Adrenal gland (tissue), 9 donors: ENCODE measurements at regions not wholly inside any gene's neighbourhood (a gene's known extent, or its start where the extent isn't known, plus 50 kb on each side); places are given as distances from the start of the nearest gene placed in this dataset.

Source experiments
- DNase-seq, 7 donors: peaks; one replicate each; pipeline ENCODE4 v3.0.0-alpha.2; 2019 to 2020
- H3K27ac ChIP-seq, 5 donors: fragments of 200-600 bp; sonication (generic) in 4 of 5; 1 replicate in 3 of 5; 2 replicates in 2 of 5; pipeline versions ENCODE4 v1.5.1 to v1.8.0; 2016 to 2020; ENCODE audit warnings: mild to moderate bottlenecking in 1 of 5
- H3K27me3 ChIP-seq: fragments of 200-600 bp; 2 replicates; pipeline ENCODE4 v1.8.0; 2021
- H3K36me3 ChIP-seq, 2 donors: fragments of 200-600 bp; replicated peaks in 1 of 2; 1 replicate in 1 of 2; 2 replicates in 1 of 2; pipeline versions ENCODE4 v1.5.1 to v1.8.0; 2018 to 2022
- H3K4me1 ChIP-seq, 2 donors: fragments of 200-600 bp; replicated peaks in 1 of 2; 1 replicate in 1 of 2; 2 replicates in 1 of 2; pipeline versions ENCODE4 v1.5.1 to v1.8.0; 2018 to 2021
- H3K4me3 ChIP-seq, 4 donors: fragments of 200-600 bp; sonication (generic) in 3 of 4; one replicate each; pipeline ENCODE4 v1.5.1; 2016 to 2018
- H3K9me3 ChIP-seq, 3 donors: fragments of 200-600 bp; sonication (generic) in 1 of 3; replicated peaks in 1 of 3; 1 replicate in 2 of 3; 2 replicates in 1 of 3; pipeline versions ENCODE4 v1.5.1 to v1.8.0; 2016 to 2021
- POLR2A ChIP-seq, 2 donors: fragments of 450-650 bp; IDR thresholded peaks; one replicate each; pipeline ENCODE4 v1.6.1; 2017; ENCODE audit warnings: antibody characterized with exemption in 2 of 2, mild to moderate bottlenecking in 2 of 2, moderate library complexity in 1 of 2
- WGBS, 4 donors: extraction: QIAGEN DNeasy Blood & Tissue Kit in 2 of 4; methylation state at CpG; one replicate each; pipeline versions ENCODE4 v1.1.5 to v1.1.7; 2013 to 2017; 5-methylcytosine and 5-hydroxymethylcytosine counted together
- intact Hi-C, 2 donors: fragments of 100-400 bp; cut with DNase I; formaldehyde crosslinking; loops; one replicate each; pipeline versions ENCODE4 v1.14.1 to v1.15.0; 2022 to 2023
- TF ChIP-seq, protein P1 (sequence below), 6 experiments: fragments of 450-650 bp in 4 of 6; fragments of 200-600 bp in 2 of 6; sonication (generic) in 1 of 6; IDR thresholded peaks; 1 replicate in 5 of 6; 2 replicates in 1 of 6; pipeline versions ENCODE4 v1.5.1 to v1.8.0; 2016 to 2021; ENCODE audit warnings: antibody characterized with exemption in 6 of 6, mild to moderate bottlenecking in 2 of 6, moderate library complexity in 1 of 6
- donor health status: healthy with polysubstance abuse.
- donor health status: Bipolar disorder and iron deficiency.
- donor health status: DM: yes; HTN: yes; CAD: no.
- donor health status: DM: no; HTN: no; CAD: no.
- donor health status: DM: no; HTN: no; CAD: no.

DNA sequence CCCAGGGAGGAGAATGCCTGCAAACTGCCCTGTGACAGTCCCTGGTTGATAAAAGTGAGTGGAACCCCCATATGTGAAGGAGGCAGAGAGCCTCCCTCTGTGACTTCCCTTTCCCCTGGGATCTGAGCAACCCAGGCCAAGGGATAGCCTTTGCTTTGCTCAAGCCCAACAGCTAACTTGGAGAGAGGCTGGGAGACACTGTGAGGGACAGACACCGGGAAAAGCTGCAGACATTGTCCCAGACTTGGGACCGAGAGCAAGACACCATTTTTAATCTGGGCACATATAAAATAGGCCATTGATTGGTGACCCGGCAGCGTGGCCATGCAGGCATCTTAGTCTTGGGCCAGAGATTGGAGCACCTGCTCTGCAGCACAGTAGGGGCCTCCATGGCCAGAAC, 96.1 kb upstream of the SALL3 start:
- Histone ChIP-seq H3K27me3 (no peaks in the 10 kb centered on the region), H3K4me3 (no peak overlapping the region), H3K27ac (no peak overlapping the region), H3K36me3 (no peaks in the 10 kb centered on the region), H3K4me1 (no peaks in the 10 kb centered on the region), H3K9me3 (peaks cover 0 to 2% (median 0%) of the 10 kb centered on the region in 3 donors)
- TF ChIP-seq POLR2A (IDR thresholded peaks at IDR 0.05): no peak
- TF ChIP-seq, protein P1, sequence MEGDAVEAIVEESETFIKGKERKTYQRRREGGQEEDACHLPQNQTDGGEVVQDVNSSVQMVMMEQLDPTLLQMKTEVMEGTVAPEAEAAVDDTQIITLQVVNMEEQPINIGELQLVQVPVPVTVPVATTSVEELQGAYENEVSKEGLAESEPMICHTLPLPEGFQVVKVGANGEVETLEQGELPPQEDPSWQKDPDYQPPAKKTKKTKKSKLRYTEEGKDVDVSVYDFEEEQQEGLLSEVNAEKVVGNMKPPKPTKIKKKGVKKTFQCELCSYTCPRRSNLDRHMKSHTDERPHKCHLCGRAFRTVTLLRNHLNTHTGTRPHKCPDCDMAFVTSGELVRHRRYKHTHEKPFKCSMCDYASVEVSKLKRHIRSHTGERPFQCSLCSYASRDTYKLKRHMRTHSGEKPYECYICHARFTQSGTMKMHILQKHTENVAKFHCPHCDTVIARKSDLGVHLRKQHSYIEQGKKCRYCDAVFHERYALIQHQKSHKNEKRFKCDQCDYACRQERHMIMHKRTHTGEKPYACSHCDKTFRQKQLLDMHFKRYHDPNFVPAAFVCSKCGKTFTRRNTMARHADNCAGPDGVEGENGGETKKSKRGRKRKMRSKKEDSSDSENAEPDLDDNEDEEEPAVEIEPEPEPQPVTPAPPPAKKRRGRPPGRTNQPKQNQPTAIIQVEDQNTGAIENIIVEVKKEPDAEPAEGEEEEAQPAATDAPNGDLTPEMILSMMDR (IDR thresholded peaks at IDR 0.05): no peak
- no peak for DNase-seq
- intact Hi-C loops: no loop called here
- WGBS, 4 donors: 59 to 100% (median 86%) methylated on average over 2 to 4 of the region's 4 CpGs

DNA sequence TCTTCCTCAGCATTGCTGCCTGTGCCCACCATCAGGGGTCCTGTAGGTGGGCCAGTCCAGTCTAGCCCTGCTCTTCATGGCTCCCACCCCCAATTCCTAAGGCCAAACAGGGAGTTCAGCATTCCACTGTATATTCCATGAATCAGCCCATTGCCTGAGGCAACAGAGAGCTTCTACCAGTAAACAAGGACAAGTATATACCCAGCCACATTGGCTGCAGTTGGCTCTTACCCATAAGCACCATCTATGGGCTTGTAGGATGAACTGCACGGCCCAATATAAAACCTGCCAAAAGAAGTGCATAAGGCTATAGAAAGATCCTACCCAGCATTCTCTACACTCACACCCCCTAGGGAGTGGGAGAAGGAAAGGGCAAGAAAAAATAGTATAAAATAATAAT, 95.1 kb upstream of the SALL3 start:
- intact Hi-C loops: no loop called here
- no peak overlapping the region for H3K4me3 ChIP-seq
- 48 to 97% (median 86%) methylated on average over 1 of the region's 1 CpG for WGBS, 4 donors
- no peaks in the 10 kb centered on the region for H3K4me1 ChIP-seq
- H3K36me3 ChIP-seq: no peaks in the 10 kb centered on the region
- peaks cover 0 to 9% (median 6%) of the 10 kb centered on the region in 3 donors for H3K9me3 ChIP-seq
- no peak overlapping the region for H3K27ac ChIP-seq
- no peak for DNase-seq
- TF ChIP-seq, protein P1 (IDR thresholded peaks at IDR 0.05): no peak
- no peak for TF ChIP-seq POLR2A (IDR thresholded peaks at IDR 0.05)
- H3K27me3 ChIP-seq: no peaks in the 10 kb centered on the region

DNA sequence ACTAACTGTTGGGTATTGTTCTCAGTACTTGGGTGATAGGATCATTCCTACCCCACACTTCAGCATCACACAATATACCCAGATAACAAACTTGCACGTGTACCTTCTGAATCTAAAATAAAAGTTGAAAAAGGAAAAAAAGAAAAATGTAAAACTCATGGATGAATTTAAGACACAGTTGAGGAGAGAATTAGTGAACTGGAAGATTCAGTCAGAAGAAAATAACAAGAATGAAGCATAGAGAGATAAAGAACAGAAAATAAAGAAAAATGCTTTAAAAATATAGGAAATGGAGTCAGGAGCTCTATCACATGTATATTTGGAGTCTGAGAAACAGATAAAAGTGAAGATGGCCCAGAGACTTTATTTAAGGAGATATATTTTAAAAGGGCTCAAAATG, 90.4 kb upstream of the SALL3 start:
- H3K4me3 ChIP-seq: no peak overlapping the region
- no peaks in the 10 kb centered on the region for H3K4me1 ChIP-seq
- DNase-seq: no peak
- no peaks in the 10 kb centered on the region for H3K36me3 ChIP-seq
- H3K27me3 ChIP-seq: no peaks in the 10 kb centered on the region
- 70 to 79% (median 76%) methylated on average over 1 of the region's 1 CpG for WGBS, 4 donors
- H3K9me3 ChIP-seq: peaks cover 0 to 10% (median 9%) of the 10 kb centered on the region in 3 donors
- intact Hi-C loops: no loop called here
- no peak overlapping the region for H3K27ac ChIP-seq
- TF ChIP-seq, protein P1 (IDR thresholded peaks at IDR 0.05): no peak
- TF ChIP-seq POLR2A (IDR thresholded peaks at IDR 0.05): no peak

DNA sequence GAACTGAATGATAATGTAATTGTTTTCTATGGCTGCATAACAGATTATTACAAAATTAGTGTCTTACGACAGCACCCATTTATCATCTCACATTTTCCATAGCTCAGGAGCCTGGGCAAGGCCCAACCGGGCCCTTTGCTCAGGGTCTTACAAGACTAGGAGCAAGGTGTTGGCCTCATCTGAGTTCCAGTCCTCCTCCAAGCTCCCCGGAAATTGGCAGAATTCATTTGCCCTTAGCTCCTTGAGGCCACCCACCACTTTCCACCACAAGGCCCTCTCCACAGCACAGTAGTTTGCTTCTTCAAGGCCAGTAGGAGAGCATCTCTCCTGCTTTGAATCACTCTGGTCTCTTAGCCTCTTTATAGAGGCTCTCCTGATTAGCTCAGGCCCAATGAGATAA, 89.2 kb upstream of the SALL3 start:
- Histone ChIP-seq H3K27me3 (no peaks in the 10 kb centered on the region), H3K4me1 (no peaks in the 10 kb centered on the region), H3K27ac (no peak overlapping the region), H3K9me3 (peaks cover 0 to 10% (median 9%) of the 10 kb centered on the region in 3 donors), H3K4me3 (no peak overlapping the region), H3K36me3 (no peaks in the 10 kb centered on the region)
- DNase-seq: no peak
- 84 to 96% (median 87%) methylated on average over 3 of the region's 3 CpGs for WGBS, 4 donors
- no peak for TF ChIP-seq POLR2A (IDR thresholded peaks at IDR 0.05)
- TF ChIP-seq, protein P1 (IDR thresholded peaks at IDR 0.05): no peak
- intact Hi-C loops: no loop called here
